ENCODE measurements at regions not wholly inside any gene's neighbourhood (a gene's known extent, or its start where the extent isn't known, plus 50 kb on each side); places are given as distances from the start of the nearest gene placed in this dataset.

- TF ChIP-seq EZH2 (conservative IDR thresholded peaks at IDR 0.05; ENCODE audit: low read depth, low read length) (no peak), CTCF (CRISPR knock-in tag; IDR thresholded peaks at IDR 0.05) (no peak), SRF (IDR thresholded peaks at IDR 0.05; ENCODE audit: low read depth, low read length) (no peak), SP4 (CRISPR knock-in tag; IDR thresholded peaks at IDR 0.05) (no peak), JUN (CRISPR knock-in tag; IDR thresholded peaks at IDR 0.05) (no peak), ZNF251 (CRISPR knock-in tag; IDR thresholded peaks at IDR 0.05) (no peak), ZNF83 (CRISPR knock-in tag; IDR thresholded peaks at IDR 0.05; ENCODE audit: borderline replicate concordance) (no peak), ZBTB42 (CRISPR knock-in tag; IDR thresholded peaks at IDR 0.05) (no peak), MAX (IDR thresholded peaks at IDR 0.05) (no peak), ZBTB33 (CRISPR knock-in tag; IDR thresholded peaks at IDR 0.05) (no peak)
Measured at GRCh38 chr11:8332891-8333290, 69.2 kb upstream of the LMO1 start.

Measured in HepG2 (cell line).